ENCODE measurements at regions not wholly inside any gene's neighbourhood (a gene's known extent, or its start where the extent isn't known, plus 50 kb on each side); places are given as distances from the start of the nearest gene placed in this dataset.

DNA sequence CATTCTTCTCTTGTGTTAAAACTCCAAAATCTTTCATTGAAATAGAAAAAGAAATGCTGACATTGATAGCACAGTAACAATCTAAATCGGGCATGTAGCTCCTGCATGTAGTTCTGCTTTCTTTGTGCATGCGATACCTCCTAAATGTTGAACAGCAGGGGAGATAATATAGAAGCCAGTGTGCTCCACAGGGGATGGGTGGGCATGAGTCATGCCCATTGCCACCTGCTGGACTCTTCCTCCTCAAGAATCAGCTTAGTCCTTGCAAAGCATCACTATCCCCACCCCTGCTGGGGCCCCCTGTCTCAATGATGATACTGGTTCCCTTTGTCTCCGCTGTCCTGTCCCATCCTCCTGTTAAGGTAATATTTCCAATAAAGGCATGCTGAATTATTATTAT is 203.0 kb downstream of the RWDD3 start:
- H3K4me1 Mint-ChIP-seq, result no peaks in the 10 kb centered on the region
- H3K27me3 Mint-ChIP-seq, result peaks cover 4% of the 10 kb centered on the region
- no peaks in the 10 kb centered on the region for H3K9me3 Mint-ChIP-seq
- no peak overlapping the region for H3K27ac Mint-ChIP-seq
- H3K4me3 Mint-ChIP-seq, result no peak overlapping the region
- no peaks in the 10 kb centered on the region for H3K36me3 Mint-ChIP-seq
- no peak for DNase-seq

DNA sequence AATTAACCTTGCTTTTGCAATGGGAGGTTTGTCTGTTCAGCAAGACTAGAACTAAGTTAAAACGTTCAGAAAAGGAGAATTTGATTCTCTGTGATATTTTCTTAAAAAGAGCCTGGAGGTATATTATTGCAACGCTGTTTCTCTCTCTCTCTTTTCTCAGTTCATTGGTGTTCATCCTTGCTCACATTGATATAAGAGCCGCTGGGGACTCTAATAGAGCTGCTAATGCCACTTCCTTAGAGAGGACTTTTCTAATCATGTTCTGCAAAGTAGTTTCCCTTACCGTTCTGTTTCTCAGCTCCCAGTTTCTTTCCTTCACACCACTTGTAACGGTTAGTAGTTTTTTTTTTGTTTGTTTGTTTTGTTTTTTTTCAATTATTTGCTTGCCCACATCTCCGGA is 203.8 kb downstream of the RWDD3 start:
- Mint-ChIP-seq H3K27ac (no peak overlapping the region), H3K27me3 (peaks cover 4% of the 10 kb centered on the region), H3K4me3 (no peak overlapping the region), H3K9me3 (no peaks in the 10 kb centered on the region), H3K36me3 (no peaks in the 10 kb centered on the region), H3K4me1 (no peaks in the 10 kb centered on the region)
- no peak for DNase-seq

DNA sequence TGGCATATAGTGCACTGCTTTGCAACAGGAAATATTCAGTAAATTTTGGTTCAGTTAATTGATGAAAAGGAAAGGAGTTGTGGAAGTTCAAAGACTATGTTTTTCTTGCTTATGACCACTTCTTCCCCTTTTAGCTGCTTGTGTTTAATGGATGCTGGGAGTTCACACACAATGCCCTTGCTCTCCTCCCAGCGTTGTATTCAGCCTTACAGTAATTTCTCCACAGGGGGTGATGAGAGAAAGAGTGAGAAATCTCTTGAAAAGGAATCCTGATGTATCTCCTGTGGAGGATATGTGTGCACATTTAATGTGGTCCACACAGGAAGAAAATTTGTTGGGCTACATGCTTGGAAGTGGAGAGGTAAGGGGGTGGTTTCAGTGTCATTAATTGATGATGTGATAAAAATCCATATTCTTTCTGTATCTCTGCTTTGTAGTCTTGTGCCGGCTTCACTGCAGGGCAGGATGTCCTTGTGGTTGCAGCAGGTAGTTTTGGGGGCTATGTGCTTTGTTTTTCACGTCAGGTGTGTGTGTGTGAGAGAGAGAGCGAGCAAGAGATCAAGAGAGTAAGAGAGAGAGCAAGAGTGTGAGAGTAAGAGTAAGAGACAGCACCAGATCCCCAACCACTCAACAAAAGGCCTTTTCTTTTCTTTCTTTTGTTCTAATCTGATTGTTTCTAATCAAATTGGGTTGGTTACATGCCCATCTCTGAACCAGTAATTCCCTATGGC is 204.4 kb downstream of the RWDD3 start:
- H3K27ac Mint-ChIP-seq, result no peak overlapping the region
- no peak for DNase-seq
- H3K27me3 Mint-ChIP-seq, result peaks cover 4% of the 10 kb centered on the region
- no peaks in the 10 kb centered on the region for H3K36me3 Mint-ChIP-seq
- H3K4me3 Mint-ChIP-seq, result no peak overlapping the region
- no peaks in the 10 kb centered on the region for H3K4me1 Mint-ChIP-seq
- no peaks in the 10 kb centered on the region for H3K9me3 Mint-ChIP-seq

DNA sequence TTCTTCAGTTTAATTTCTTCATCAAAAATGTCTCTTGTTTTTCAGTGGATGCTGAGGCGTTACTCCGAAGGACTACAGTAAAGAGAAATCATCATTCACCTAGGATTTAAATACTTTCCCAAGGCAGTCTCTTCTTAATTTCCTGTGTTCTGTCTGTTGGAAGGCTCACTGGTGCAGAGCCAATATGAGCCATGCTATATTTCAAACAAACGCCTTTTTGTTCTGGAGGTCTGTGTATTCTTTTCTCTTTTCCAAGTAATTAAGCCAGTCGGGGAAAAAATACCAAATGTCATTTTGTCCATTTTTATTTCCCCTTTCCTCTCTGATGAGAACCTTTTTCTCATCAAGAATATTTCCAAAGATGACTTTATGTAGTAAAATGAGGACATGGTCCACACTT is 206.5 kb downstream of the RWDD3 start:
- no peaks in the 10 kb centered on the region for H3K9me3 Mint-ChIP-seq

DNA sequence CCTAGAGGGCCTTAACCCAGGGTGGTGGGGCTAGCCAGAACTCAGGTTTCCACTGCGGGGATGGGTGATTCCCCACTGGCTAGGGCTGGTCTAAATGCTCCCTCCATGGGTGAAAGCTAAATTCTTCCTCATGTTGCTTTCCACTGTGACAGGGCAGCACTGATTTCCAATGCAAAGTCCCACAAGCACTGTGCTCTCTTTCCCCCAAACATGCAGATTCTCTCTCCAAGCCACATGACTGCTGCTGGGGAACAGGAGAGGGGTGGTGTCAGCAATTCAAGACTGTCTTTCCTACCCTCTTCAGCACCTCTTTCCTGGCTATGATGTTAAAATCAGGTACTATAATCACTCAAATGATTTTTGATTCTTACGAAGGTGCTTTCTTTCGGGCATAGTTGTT is 215.5 kb downstream of the RWDD3 start:
- Mint-ChIP-seq H3K4me3 (no peak overlapping the region), H3K4me1 (no peaks in the 10 kb centered on the region), H3K27ac (no peak overlapping the region), H3K27me3 (no peaks in the 10 kb centered on the region), H3K36me3 (no peaks in the 10 kb centered on the region), H3K9me3 (no peaks in the 10 kb centered on the region)
- DNase-seq, result no peak

More for the DNA sequence above, 206.5 kb downstream of the RWDD3 start:
- Mint-ChIP-seq H3K36me3 (no peaks in the 10 kb centered on the region), H3K27ac (no peak overlapping the region), H3K4me3 (no peak overlapping the region), H3K4me1 (no peaks in the 10 kb centered on the region), H3K27me3 (no peaks in the 10 kb centered on the region)
- DNase-seq, result no peak

DNA sequence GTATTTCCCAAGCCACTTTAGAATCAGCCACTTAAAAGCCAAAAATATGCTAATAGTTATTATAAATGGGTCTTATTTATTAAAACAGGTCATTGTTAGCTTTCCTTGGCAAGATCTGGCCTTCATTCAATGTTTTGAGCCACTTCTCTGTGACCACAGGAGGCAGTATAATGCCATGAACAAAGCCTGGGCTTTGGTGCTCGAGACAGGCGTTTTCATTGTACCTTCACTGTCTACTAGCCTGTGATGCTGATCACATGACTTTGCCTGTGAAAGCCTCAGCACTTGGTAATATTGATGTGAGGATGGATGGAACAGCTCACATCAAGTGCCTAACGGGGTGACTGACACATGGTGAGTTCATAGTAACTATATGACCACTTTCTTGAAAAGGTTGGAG is 217.0 kb downstream of the RWDD3 start:
- Mint-ChIP-seq H3K27ac (no peak overlapping the region), H3K4me1 (no peaks in the 10 kb centered on the region), H3K27me3 (no peaks in the 10 kb centered on the region), H3K9me3 (no peaks in the 10 kb centered on the region), H3K36me3 (no peaks in the 10 kb centered on the region), H3K4me3 (no peak overlapping the region)
- DNase-seq, result no peak

DNA sequence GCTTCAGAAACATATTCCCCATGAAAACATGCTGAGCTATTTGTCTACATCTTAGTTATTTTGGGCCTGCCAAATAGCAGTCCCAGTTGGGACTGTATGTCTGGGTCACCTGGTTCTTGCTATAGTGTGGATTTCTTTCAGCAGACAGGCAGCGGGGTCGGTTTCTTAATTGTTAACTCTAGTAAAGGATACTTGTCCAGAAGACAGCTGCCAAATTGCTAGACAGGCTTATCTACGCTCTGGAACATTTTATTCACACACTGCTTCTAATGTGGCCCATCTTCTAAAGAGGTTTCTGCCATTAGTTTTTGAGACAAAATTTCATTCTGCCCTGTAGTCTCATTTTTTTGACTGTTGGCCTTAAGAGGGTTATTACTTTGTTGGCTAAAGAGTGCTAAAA is 217.9 kb downstream of the RWDD3 start:
- Mint-ChIP-seq H3K4me3 (no peak overlapping the region), H3K9me3 (no peaks in the 10 kb centered on the region), H3K27me3 (no peaks in the 10 kb centered on the region), H3K4me1 (no peaks in the 10 kb centered on the region), H3K27ac (no peak overlapping the region), H3K36me3 (no peaks in the 10 kb centered on the region)
- no peak for DNase-seq

DNA sequence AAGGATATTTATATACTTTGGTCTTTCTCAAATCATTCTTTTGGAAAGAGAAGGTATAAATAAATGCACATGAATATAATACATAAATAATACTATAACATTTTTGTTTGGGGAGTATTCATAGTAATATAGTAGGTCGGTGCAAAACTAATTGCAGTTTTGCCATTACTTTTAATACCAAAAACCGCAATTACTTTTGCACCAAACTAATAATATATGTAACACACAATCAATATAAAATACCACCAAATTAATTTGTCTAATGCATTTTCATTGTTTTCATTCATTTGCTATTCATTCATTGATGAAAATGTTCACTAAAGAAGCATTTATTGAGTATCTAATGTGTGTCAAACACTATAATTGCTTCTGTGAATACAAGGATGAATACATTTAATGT is 219.0 kb downstream of the RWDD3 start:
- H3K4me3 Mint-ChIP-seq, result no peak overlapping the region
- H3K27me3 Mint-ChIP-seq, result no peaks in the 10 kb centered on the region
- no peak overlapping the region for H3K27ac Mint-ChIP-seq
- H3K9me3 Mint-ChIP-seq, result no peaks in the 10 kb centered on the region
- H3K36me3 Mint-ChIP-seq, result no peaks in the 10 kb centered on the region
- no peaks in the 10 kb centered on the region for H3K4me1 Mint-ChIP-seq
- DNase-seq, result no peak

DNA sequence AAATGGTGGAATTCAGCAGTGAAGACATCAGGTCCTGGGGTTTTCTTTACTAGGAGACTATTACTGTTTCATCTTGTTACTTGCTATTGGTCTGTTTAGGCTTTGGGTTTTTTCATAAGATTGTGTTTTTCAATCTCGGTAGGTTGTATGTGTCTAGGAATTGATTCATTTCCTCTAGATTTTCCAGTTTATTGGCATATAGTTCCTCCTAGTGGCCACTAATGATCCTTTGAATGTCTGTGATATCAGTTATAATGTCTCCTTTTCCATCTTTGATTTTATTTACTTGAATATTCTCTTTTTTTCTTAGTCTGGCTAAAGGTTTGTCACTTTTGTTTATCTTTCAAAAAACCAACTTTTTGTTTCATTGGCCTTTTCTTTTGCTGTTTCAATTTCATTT is 233.0 kb downstream of the RWDD3 start:
- DNase-seq, result no peak
- Mint-ChIP-seq H3K27ac (no peak overlapping the region), H3K9me3 (peaks cover 6% of the 10 kb centered on the region), H3K36me3 (no peaks in the 10 kb centered on the region), H3K27me3 (peaks cover under 1% of the 10 kb centered on the region), H3K4me3 (no peak overlapping the region), H3K4me1 (no peaks in the 10 kb centered on the region)

DNA sequence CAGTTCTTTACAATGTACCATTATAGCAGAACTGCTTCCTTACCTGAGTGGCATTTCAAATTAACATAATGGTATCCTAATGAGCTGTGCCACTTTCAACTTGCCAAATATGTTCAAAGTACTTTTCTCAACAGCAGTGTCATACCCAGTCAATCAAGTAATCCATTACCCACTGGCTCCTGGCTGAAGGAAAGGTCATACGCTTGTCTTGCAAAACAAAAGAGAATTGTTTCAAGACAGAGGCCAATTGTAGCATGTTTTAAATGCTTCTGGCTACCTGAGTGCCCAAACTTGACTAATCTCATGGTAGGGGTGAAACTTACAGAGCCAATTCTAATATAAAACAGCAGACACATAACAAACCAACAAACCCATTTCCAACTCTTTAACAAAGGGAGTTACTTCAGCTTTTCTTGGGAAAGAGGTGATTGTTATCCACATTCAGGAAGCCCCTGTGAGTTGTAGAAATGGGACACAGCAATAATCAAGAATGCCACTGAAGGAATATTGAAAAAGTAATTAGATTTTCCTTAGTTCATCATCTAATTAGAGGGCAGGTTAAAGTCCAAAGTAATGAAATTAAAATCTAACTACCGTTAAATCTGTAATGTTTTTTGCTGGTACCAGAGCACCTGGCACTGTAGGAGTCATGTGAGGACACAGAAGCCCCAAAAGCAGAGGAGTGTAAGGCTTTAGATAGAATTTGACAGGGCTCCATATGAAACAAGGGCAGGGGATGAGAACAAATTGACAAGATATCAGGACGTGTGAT is 241.9 kb downstream of the RWDD3 start:
- no peak overlapping the region for H3K27ac Mint-ChIP-seq
- no peaks in the 10 kb centered on the region for H3K4me1 Mint-ChIP-seq
- peaks cover 6% of the 10 kb centered on the region for H3K9me3 Mint-ChIP-seq
- H3K4me3 Mint-ChIP-seq, result no peak overlapping the region
- no peaks in the 10 kb centered on the region for H3K36me3 Mint-ChIP-seq
- DNase-seq, result no peak
- H3K27me3 Mint-ChIP-seq, result peaks cover 4% of the 10 kb centered on the region

DNA sequence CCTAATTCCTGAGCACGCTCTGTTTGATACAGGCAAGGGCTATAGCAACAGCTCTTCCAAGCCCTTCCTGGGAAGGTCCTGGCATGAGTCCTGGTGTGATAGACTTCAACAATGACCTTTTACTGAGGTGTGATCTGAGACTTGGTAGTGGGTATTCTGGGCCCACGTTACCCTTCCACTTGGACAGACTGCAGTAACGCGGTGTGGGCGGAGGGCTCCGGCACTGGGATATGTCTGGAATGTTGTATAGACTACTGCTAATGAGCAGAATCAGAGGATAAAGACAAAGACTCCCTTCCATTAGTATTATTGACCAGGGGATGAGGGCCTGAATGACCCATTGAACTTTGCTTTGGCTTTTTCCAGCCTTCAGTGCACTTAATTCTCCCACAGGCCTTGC is 262.3 kb downstream of the RWDD3 start:
- Mint-ChIP-seq H3K27ac (no peak overlapping the region), H3K36me3 (no peaks in the 10 kb centered on the region), H3K4me1 (no peaks in the 10 kb centered on the region), H3K9me3 (peaks cover 1% of the 10 kb centered on the region), H3K4me3 (no peak overlapping the region), H3K27me3 (no peaks in the 10 kb centered on the region)
- no peak for DNase-seq

DNA sequence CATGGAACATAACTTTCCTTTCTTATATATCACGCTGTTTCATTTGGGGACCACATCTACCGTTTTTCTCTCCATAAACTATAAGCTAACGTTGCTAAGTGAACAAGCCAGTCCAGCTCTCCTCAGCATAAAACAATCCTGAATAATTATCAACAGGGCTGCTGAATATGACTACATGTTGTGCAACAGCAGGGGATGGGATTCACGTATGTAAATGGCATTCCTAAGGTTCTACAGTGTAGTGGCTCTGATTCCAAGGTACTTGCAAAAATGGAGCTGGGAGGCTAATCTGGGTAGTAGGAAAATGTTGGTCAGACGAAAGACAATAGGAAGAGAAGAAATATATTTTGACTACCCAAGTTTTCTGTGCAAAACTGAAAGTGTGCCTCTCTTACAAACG is 262.8 kb downstream of the RWDD3 start:
- no peaks in the 10 kb centered on the region for H3K36me3 Mint-ChIP-seq
- no peaks in the 10 kb centered on the region for H3K27me3 Mint-ChIP-seq
- H3K4me3 Mint-ChIP-seq, result no peak overlapping the region
- H3K27ac Mint-ChIP-seq, result no peak overlapping the region
- peaks cover 1% of the 10 kb centered on the region for H3K9me3 Mint-ChIP-seq
- DNase-seq, result no peak
- H3K4me1 Mint-ChIP-seq, result no peaks in the 10 kb centered on the region

DNA sequence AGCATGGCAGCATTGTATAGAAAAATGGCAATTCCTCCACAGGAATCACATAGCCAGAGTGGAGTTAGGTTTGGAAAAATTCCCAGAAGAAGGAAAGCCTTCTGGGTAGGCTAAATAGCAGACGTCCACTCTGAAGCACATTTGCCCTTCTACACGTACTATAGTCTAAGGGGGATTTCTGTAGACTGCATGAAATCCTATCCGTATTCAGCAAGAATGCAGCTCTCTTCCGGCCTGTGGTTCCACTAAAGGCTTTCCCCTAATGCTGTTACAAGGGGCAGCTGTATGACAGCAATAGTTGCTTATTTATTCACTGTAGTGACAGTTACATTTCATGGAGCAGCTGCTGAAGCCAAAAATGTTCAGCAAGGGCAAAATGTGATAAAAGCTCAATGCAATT is 263.6 kb downstream of the RWDD3 start:
- DNase-seq, result no peak
- no peaks in the 10 kb centered on the region for H3K36me3 Mint-ChIP-seq
- H3K4me1 Mint-ChIP-seq, result no peaks in the 10 kb centered on the region
- H3K27me3 Mint-ChIP-seq, result no peaks in the 10 kb centered on the region
- H3K27ac Mint-ChIP-seq, result no peak overlapping the region
- H3K9me3 Mint-ChIP-seq, result no peaks in the 10 kb centered on the region
- H3K4me3 Mint-ChIP-seq, result no peak overlapping the region

DNA sequence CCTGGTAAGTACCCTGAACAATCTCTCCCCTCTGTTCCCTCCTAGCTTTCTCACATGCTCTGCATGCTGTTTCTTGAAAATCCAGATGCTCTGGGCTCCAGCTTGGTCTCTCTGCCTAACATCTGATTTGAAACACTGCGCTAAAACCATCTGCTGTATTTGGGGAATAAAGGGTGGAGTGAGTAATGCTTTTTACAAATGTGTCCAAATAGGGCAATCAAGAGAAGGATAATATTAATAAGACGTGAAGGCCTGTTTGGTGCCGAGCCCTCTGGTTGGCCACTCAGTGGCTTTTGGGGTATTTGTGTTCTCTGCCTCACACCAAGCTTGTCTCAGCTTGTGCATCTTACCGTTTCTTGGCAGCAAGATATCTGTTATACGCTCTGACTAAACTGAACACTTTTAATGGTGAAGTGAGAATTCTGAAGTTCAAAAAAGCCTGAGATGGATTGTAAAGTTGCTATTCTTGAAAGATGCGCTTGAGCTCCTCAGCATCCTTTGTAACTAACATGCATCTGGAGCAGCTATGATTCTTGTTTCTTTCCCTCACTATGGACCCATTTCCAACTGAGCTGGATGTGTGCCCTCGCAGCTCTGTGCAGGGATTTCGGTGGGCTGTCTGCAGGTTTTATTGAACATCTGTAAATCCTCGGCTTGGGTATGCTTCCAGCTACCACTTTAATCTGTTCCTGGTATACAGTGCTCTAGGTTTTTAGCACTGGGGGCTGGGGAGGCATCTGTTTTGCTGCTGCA is 269.4 kb downstream of the RWDD3 start:
- Mint-ChIP-seq H3K27me3 (no peaks in the 10 kb centered on the region), H3K4me3 (no peak overlapping the region), H3K36me3 (no peaks in the 10 kb centered on the region), H3K27ac (no peak overlapping the region), H3K4me1 (no peaks in the 10 kb centered on the region), H3K9me3 (no peaks in the 10 kb centered on the region)
- DNase-seq, result no peak

DNA sequence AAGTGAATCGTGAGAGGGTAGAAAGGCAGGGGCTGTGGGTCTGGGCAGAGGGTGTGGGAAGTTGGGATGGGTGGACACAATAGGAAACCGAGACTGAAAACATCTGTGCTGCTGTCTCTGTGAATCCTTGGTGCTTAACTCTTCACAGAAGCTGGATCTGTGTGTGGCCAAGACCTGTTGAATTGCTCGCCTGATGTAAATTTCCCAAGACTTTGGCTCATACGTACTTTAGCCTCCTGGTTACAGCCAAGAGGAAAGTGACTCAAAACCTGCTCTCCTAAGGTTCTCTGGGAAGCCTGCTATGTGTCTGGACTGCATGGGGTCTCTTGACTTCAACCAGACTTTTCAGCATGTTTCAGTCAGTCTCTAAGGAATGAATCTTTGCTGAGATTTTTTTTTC is 270.3 kb downstream of the RWDD3 start:
- H3K9me3 Mint-ChIP-seq, result no peaks in the 10 kb centered on the region
- no peak overlapping the region for H3K27ac Mint-ChIP-seq
- no peak overlapping the region for H3K4me3 Mint-ChIP-seq
- no peaks in the 10 kb centered on the region for H3K36me3 Mint-ChIP-seq
- H3K4me1 Mint-ChIP-seq, result no peaks in the 10 kb centered on the region
- no peak for DNase-seq
- no peaks in the 10 kb centered on the region for H3K27me3 Mint-ChIP-seq
